Suprapubic skin (tissue), 4 donors: ENCODE measurements at regions not wholly inside any gene's neighbourhood (a gene's known extent, or its start where the extent isn't known, plus 50 kb on each side); places are given as distances from the start of the nearest gene placed in this dataset.

Source experiments
- DNase-seq, 2 donors: peaks; one replicate each; pipeline ENCODE4 v3.0.0-alpha.2; 2019; ENCODE audit warnings: low spot score in 2 of 2
- H3K27ac ChIP-seq: fragments of 200-600 bp; sonication (generic); one replicate; pipeline ENCODE4 v1.5.1; 2019
- H3K27me3 ChIP-seq: fragments of 200-600 bp; sonication (generic); one replicate; pipeline ENCODE4 v1.5.1; 2019
- H3K36me3 ChIP-seq: fragments of 200-600 bp; sonication (generic); one replicate; pipeline ENCODE4 v1.5.1; 2019
- H3K4me1 ChIP-seq: fragments of 200-600 bp; sonication (generic); one replicate; pipeline ENCODE4 v1.5.1; 2019
- H3K4me3 ChIP-seq: fragments of 200-600 bp; sonication (generic); one replicate; pipeline ENCODE4 v1.5.1; 2019; ENCODE audit warnings: mild to moderate bottlenecking
- H3K9me3 ChIP-seq: fragments of 200-600 bp; sonication (generic); one replicate; pipeline ENCODE4 v1.5.1; 2019
- EP300 ChIP-seq: sonication (generic); formaldehyde crosslinking; IDR thresholded peaks from one replicate; pipeline ENCODE4 v1.6.1; 2017; ENCODE audit warnings: antibody characterized with exemption
- POLR2A ChIP-seq, 2 donors: fragments of 450-650 bp; IDR thresholded peaks; one replicate each; pipeline ENCODE4 v1.6.1; 2017; ENCODE audit warnings: antibody characterized with exemption in 2 of 2, mild to moderate bottlenecking in 2 of 2, moderate library complexity in 2 of 2
- POLR2AphosphoS5 ChIP-seq, 3 donors: sonication (generic); formaldehyde crosslinking; IDR thresholded peaks; one replicate each; pipeline ENCODE4 v1.6.1; 2017; ENCODE audit warnings: antibody characterized with exemption in 3 of 3
- WGBS: methylation state at CpG from one replicate; pipeline ENCODE4 v1.1.5; 2018; 5-methylcytosine and 5-hydroxymethylcytosine counted together
- TF ChIP-seq, protein P1 (sequence below), 2 donors: fragments of 200-600 bp in 1 of 2; fragments of 450-650 bp in 1 of 2; sonication (generic) in 1 of 2; IDR thresholded peaks; one replicate each; pipeline ENCODE4 v1.5.1; 2016 to 2019; ENCODE audit warnings: antibody characterized with exemption in 2 of 2, mild to moderate bottlenecking in 1 of 2, moderate library complexity in 1 of 2

DNA sequence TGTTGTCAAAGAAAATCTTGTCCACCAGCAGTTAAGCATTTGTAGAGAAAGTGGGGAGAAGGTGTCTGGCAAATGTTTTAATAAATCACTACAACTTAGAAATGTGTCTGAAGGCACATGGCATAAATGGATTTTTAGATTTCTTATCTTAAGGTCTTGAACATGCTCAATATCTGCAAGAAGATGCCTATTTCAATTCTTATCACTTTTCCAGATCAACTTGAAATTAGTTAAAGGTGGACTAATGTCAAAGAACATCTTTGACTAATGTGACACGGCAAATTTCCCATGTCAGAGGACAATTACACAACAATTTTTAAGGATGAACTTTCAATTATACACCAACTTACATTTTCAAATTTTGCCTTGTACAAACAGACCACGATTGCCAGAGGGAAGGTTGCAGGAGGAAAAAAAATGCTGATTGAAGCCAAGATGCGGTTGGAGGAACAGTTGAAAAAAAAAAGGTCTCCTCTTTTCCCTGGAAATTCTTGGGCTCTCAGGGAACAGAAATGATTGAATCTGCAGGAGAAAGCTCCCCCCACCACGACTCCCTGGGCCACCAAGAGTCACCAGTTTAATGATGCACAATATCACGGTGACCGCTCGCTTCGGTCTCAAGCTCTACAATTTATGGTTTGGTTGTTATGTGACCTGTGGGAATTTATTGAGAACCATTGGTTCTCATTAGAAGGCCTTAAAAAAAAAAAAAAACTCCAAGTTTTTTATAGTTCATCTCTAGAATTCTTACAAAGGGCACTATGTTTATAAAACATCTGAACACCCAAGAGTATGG, 507.6 kb upstream of the ADAMTS9 start:
- TF ChIP-seq POLR2AphosphoS5 (IDR thresholded peaks at IDR 0.05) (no peak), POLR2A (IDR thresholded peaks at IDR 0.05) (no peak), EP300 (no peak)
- TF ChIP-seq, protein P1, sequence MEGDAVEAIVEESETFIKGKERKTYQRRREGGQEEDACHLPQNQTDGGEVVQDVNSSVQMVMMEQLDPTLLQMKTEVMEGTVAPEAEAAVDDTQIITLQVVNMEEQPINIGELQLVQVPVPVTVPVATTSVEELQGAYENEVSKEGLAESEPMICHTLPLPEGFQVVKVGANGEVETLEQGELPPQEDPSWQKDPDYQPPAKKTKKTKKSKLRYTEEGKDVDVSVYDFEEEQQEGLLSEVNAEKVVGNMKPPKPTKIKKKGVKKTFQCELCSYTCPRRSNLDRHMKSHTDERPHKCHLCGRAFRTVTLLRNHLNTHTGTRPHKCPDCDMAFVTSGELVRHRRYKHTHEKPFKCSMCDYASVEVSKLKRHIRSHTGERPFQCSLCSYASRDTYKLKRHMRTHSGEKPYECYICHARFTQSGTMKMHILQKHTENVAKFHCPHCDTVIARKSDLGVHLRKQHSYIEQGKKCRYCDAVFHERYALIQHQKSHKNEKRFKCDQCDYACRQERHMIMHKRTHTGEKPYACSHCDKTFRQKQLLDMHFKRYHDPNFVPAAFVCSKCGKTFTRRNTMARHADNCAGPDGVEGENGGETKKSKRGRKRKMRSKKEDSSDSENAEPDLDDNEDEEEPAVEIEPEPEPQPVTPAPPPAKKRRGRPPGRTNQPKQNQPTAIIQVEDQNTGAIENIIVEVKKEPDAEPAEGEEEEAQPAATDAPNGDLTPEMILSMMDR (IDR thresholded peaks at IDR 0.05), result no peak
- Histone ChIP-seq H3K27ac (no peak overlapping the region), H3K36me3 (no peaks in the 10 kb centered on the region), H3K9me3 (no peaks in the 10 kb centered on the region), H3K4me1 (no peaks in the 10 kb centered on the region), H3K27me3 (no peaks in the 10 kb centered on the region), H3K4me3 (no peak overlapping the region)
- WGBS, result 69% methylated on average over 8 of the region's 8 CpGs
- DNase-seq, result no peak

DNA sequence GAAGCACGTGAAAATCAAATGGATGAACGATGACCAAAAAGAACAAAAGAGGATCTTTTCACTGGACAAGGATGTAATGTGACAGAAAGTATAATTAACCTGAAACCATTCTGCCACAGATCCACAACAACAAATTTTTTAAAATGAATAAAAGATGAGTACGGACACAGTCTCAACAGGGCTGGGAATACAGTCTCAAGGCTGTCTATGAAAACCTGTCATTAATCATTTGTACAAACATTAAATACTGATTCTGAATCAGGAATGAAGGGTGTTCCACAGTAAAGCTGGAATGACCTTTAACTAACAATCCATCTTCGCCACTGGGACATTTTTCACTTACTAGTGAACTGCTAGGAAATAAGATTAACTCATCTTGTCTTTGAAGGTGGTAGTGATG, 506.9 kb upstream of the ADAMTS9 start:
- Histone ChIP-seq H3K27me3 (no peaks in the 10 kb centered on the region), H3K27ac (no peak overlapping the region), H3K9me3 (no peaks in the 10 kb centered on the region), H3K4me1 (no peaks in the 10 kb centered on the region), H3K4me3 (no peak overlapping the region), H3K36me3 (no peaks in the 10 kb centered on the region)
- DNase-seq, result no peak
- TF ChIP-seq POLR2AphosphoS5 (IDR thresholded peaks at IDR 0.05), result no peak
- TF ChIP-seq, protein P1 (IDR thresholded peaks at IDR 0.05), result no peak
- no peak for TF ChIP-seq EP300
- TF ChIP-seq POLR2A (IDR thresholded peaks at IDR 0.05), result no peak
- WGBS, result 96% methylated on average over 4 of the region's 4 CpGs

DNA sequence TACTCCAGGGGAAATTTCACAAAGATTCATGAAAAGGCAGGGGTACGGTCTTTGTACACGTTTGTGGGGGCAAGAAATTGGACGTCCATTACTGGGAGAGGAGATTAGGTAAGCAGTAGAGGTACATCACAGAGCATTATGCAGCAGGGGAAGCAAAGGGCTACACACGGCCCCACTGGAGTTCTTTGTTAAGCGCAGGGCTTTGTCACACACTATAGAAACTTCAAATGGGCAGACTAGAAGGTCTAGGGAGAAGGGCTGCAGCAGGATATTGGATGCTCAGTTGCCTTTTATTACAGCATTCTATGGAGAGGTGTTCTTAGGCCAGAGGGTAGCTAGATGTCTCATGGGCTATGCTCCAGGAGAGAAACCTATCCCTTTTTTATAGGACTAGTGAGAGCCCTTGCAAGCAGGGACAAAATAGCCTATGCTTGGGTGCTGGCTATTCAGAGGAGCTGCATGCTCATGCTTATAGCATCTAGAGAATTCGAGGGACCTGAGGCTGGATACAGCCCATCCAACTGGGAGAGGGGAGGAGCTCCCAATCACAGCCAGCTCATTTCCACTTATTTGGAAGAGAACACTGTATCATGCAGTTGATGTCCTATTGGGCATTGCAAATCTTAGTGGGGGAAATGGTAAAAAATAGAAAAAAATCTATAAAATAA, 506.4 kb upstream of the ADAMTS9 start:
- H3K27ac ChIP-seq, result no peak overlapping the region
- WGBS, result 89% methylated on average over 6 of the region's 6 CpGs
- no peak overlapping the region for H3K4me3 ChIP-seq
- H3K4me1 ChIP-seq, result no peaks in the 10 kb centered on the region
- TF ChIP-seq EP300, result no peak
- no peak for TF ChIP-seq POLR2A (IDR thresholded peaks at IDR 0.05)
- TF ChIP-seq POLR2AphosphoS5 (IDR thresholded peaks at IDR 0.05), result no peak
- TF ChIP-seq, protein P1 (IDR thresholded peaks at IDR 0.05), result no peak
- H3K27me3 ChIP-seq, result no peaks in the 10 kb centered on the region
- no peaks in the 10 kb centered on the region for H3K36me3 ChIP-seq
- no peaks in the 10 kb centered on the region for H3K9me3 ChIP-seq
- DNase-seq, result no peak

DNA sequence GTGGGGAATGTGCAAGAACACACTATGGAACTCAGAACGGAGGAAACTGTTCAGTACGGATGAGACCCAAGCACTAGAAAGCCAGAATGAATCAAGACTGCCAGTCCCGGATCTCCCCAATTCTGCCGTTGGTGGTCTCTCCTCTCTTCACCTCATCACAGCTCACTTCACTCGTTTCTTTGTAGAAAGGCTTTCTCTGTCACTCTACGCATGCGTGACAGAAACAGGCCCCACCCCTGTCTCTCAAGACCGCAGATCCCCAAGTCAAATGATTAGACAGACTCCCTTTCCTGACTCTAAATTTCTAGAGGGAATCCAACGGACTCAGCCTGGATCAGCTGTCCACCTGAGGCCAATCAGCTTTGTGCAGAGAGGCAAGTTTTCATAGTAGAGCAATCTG, 505.7 kb upstream of the ADAMTS9 start:
- no peak for DNase-seq
- no peaks in the 10 kb centered on the region for H3K4me1 ChIP-seq
- no peak overlapping the region for H3K27ac ChIP-seq
- H3K9me3 ChIP-seq, result no peaks in the 10 kb centered on the region
- no peak for TF ChIP-seq EP300
- no peak for TF ChIP-seq POLR2AphosphoS5 (IDR thresholded peaks at IDR 0.05)
- H3K4me3 ChIP-seq, result no peak overlapping the region
- 94% methylated on average over 9 of the region's 9 CpGs for WGBS
- H3K36me3 ChIP-seq, result no peaks in the 10 kb centered on the region
- no peaks in the 10 kb centered on the region for H3K27me3 ChIP-seq

DNA sequence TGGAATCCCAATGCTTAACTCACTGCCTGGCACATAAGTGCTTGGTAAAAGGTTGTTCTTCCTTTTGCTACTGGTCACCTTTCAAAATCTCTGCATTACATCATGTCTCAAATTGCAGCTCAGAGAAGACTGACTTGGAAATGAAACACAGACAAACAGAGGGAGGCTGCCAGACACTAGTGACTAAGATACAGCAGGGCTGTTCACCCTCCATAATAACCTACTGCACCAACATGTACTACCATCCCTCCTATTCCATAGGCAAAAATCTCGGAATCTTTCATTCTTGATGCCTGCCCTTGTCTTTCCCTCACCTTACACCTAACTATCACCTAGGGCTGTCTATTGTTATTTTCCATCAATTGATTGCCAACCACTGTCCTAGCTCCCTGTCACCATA, 502.3 kb upstream of the ADAMTS9 start:
- TF ChIP-seq, protein P1 (IDR thresholded peaks at IDR 0.05), result no peak
- no peak for TF ChIP-seq POLR2AphosphoS5 (IDR thresholded peaks at IDR 0.05)
- no peak for TF ChIP-seq EP300
- TF ChIP-seq POLR2A (IDR thresholded peaks at IDR 0.05), result no peak
- 96% methylated on average over 1 of the region's 1 CpG for WGBS
- no peaks in the 10 kb centered on the region for H3K36me3 ChIP-seq
- H3K9me3 ChIP-seq, result no peaks in the 10 kb centered on the region
- DNase-seq, result no peak
- no peaks in the 10 kb centered on the region for H3K4me1 ChIP-seq
- no peaks in the 10 kb centered on the region for H3K27me3 ChIP-seq
- no peak overlapping the region for H3K27ac ChIP-seq
- no peak overlapping the region for H3K4me3 ChIP-seq
